ENCODE measurements at regions not wholly inside any gene's neighbourhood (a gene's known extent, or its start where the extent isn't known, plus 50 kb on each side); places are given as distances from the start of the nearest gene placed in this dataset.

- TF ChIP-seq SMC3 (conservative IDR thresholded peaks at IDR 0.05; ENCODE audit: poor library complexity) (no peak), CTCF (IDR thresholded peaks at IDR 0.05; ENCODE audit: poor library complexity, severe bottlenecking) (no peak), MXI1 (conservative IDR thresholded peaks at IDR 0.05; ENCODE audit: poor library complexity, severe bottlenecking) (no peak), EP300 (conservative IDR thresholded peaks at IDR 0.05; ENCODE audit: poor library complexity, severe bottlenecking) (no peak), EZH2 (IDR thresholded peaks at IDR 0.05; ENCODE audit: borderline replicate concordance, insufficient read depth, low read length, poor library complexity, severe bottlenecking) (no peak)
Measured at GRCh38 chr20:11542645-11543044, 375.0 kb upstream of the BTBD3 start.

Measured in neural cell (in vitro differentiated cells).